CD14-positive monocyte (primary cell): ENCODE measurements at regions not wholly inside any gene's neighbourhood (a gene's known extent, or its start where the extent isn't known, plus 50 kb on each side); places are given as distances from the start of the nearest gene placed in this dataset.

Experiments
- DNase-seq, 3 donors: peaks; one replicate each; pipeline ENCODE4 v3.0.0-alpha.2; 2011 to 2022
- H2AFZ ChIP-seq: 2 replicates; pipeline ENCODE4 v1.6.0; 2012; ENCODE audit warnings: mild to moderate bottlenecking, low read depth, low read length, inconsistent platforms; ENCODE audit not compliant: insufficient read depth, poor library complexity, severe bottlenecking
- H3K27ac ChIP-seq, 2 donors: 1 replicate in 1 of 2; 2 replicates in 1 of 2; pipeline ENCODE4 v1.5.1; 2012 to 2013; ENCODE audit warnings: low read length in 2 of 2, control low read depth in 1 of 2, inconsistent platforms in 1 of 2, low read depth in 1 of 2, mild to moderate bottlenecking in 1 of 2
- H3K27me3 ChIP-seq, 2 donors: one replicate each; pipeline versions ENCODE4 v1.6.0 to v1.6.1; 2011 to 2013; ENCODE audit warnings: low read length in 2 of 2; ENCODE audit not compliant: control insufficient read depth in 2 of 2, insufficient read depth in 2 of 2
- H3K36me3 ChIP-seq, 2 donors: replicated peaks in 1 of 2; 1 replicate in 1 of 2; 2 replicates in 1 of 2; pipeline versions ENCODE4 v1.5.1 to v1.6.1; 2012 to 2013; ENCODE audit warnings: low read length in 2 of 2, control low read depth in 1 of 2, inconsistent platforms in 1 of 2, mild to moderate bottlenecking in 1 of 2; ENCODE audit not compliant: insufficient read depth in 2 of 2, control insufficient read depth in 1 of 2
- H3K4me1 ChIP-seq, 2 donors: 1 replicate in 1 of 2; 2 replicates in 1 of 2; pipeline versions ENCODE4 v1.5.1 to v1.6.1; 2012 to 2013; ENCODE audit warnings: low read length in 2 of 2, control low read depth in 1 of 2, inconsistent platforms in 1 of 2, mild to moderate bottlenecking in 1 of 2, moderate library complexity in 1 of 2; ENCODE audit not compliant: insufficient read depth in 2 of 2, control insufficient read depth in 1 of 2
- H3K4me2 ChIP-seq: replicated peaks from 2 replicates; pipeline ENCODE3; 2012; ENCODE audit warnings: low read length, moderate library complexity, mild to moderate bottlenecking; ENCODE audit not compliant: poor library complexity, severe bottlenecking; ENCODE audit errors: extremely low read depth
- H3K4me3 ChIP-seq, 3 experiments: fragments of 200-600 bp in 1 of 3; sonication (generic) in 1 of 3; replicated peaks in 1 of 3; 1 replicate in 2 of 3; 2 replicates in 1 of 3; pipeline ENCODE4 v1.5.1; 2011 to 2013; ENCODE audit warnings: low read length in 3 of 3, mild to moderate bottlenecking in 3 of 3, control low read depth in 2 of 3, low read depth in 2 of 3, inconsistent platforms in 1 of 3, moderate library complexity in 1 of 3
- H3K79me2 ChIP-seq: 2 replicates; pipeline ENCODE4 v1.6.0; 2012; ENCODE audit warnings: mild to moderate bottlenecking, control low read depth, inconsistent platforms, low read length, moderate library complexity; ENCODE audit not compliant: insufficient read depth
- H3K9ac ChIP-seq: 2 replicates; pipeline ENCODE4 v1.6.0; 2017; ENCODE audit warnings: low read length, mild to moderate bottlenecking; ENCODE audit not compliant: insufficient read depth, poor library complexity, severe bottlenecking
- H3K9me3 ChIP-seq, 2 donors: replicated peaks in 1 of 2; 1 replicate in 1 of 2; 2 replicates in 1 of 2; pipeline versions ENCODE4 v1.5.1 to v1.6.1; 2012 to 2013; ENCODE audit warnings: low read length in 2 of 2, control low read depth in 1 of 2; ENCODE audit not compliant: control insufficient read depth in 1 of 2, insufficient read depth in 1 of 2
- H4K20me1 ChIP-seq: 2 replicates; pipeline ENCODE4 v1.6.0; 2012; ENCODE audit warnings: mild to moderate bottlenecking, low read length, control low read depth, moderate library complexity; ENCODE audit not compliant: insufficient read depth
- H3K27ac Mint-ChIP-seq, 7 donors: one replicate each; pipeline ENCODE4 v1.8.0; 2020; ENCODE audit warnings: mild to moderate bottlenecking in 7 of 7, mixed read lengths in 7 of 7, moderate library complexity in 6 of 7, inconsistent platforms in 2 of 7
- H3K27me3 Mint-ChIP-seq, 3 donors: one replicate each; pipeline ENCODE4 v1.8.0; 2021 to 2022; ENCODE audit warnings: low read depth in 3 of 3, mild to moderate bottlenecking in 3 of 3, mixed read lengths in 3 of 3, moderate library complexity in 3 of 3, inconsistent platforms in 1 of 3
- H3K36me3 Mint-ChIP-seq, 2 donors: one replicate each; pipeline ENCODE4 v1.8.0; 2020; ENCODE audit warnings: mixed read lengths in 2 of 2, inconsistent platforms in 1 of 2, mild to moderate bottlenecking in 1 of 2
- H3K4me1 Mint-ChIP-seq: one replicate; pipeline ENCODE4 v1.8.0; 2020; ENCODE audit warnings: mild to moderate bottlenecking, mixed read lengths
- H3K4me3 Mint-ChIP-seq, 2 donors: one replicate each; pipeline ENCODE4 v1.8.0; 2020; ENCODE audit warnings: mild to moderate bottlenecking in 2 of 2, mixed read lengths in 2 of 2, moderate library complexity in 1 of 2
- H3K9me3 Mint-ChIP-seq, 7 donors: one replicate each; pipeline ENCODE4 v1.8.0; 2020 to 2022; ENCODE audit warnings: mixed read lengths in 7 of 7, mild to moderate bottlenecking in 6 of 7, moderate library complexity in 6 of 7, inconsistent platforms in 2 of 7
- WGBS: methylation state at CpG from one replicate; pipeline ENCODE4 v1.1.5; 2013; ENCODE audit warnings: missing lambda C conversion rate; ENCODE audit not compliant: insufficient coverage; 5-methylcytosine and 5-hydroxymethylcytosine counted together
- intact Hi-C, 2 donors: fragments of 100-400 bp; cut with micrococcal nuclease; formaldehyde crosslinking; loops; one replicate each; pipeline versions ENCODE4 v1.15.0 to v1.15.1; 2023
- TF ChIP-seq, protein P1 (sequence below): fragments of 200-600 bp; IDR thresholded peaks from one replicate; pipeline ENCODE4 v1.8.0; 2022; ENCODE audit warnings: antibody characterized with exemption, mild to moderate bottlenecking

DNA sequence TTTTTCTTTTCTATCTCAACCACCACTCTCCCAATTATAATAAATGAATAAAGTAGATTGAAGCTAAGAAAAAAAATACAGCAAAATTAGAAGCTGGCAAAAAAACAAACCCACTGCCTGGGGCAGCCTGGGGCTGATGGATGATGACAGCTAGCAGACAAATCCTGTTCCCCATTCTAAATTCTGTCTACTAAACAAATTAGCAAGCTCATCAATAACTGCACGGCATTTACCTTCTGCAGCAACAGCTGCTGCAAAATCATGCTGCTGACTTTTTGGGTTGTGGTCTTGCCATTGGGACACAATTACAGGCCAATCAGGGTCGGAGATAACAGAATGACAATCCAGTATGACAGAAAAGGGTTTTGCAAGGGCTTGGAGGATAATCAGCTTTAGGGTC is 443.6 kb upstream of the SOX5 start:
- Histone ChIP-seq H3K79me2 (no peaks in the 10 kb centered on the region), H3K4me2 (no peak overlapping the region), H3K36me3 (no peaks in the 10 kb centered on the region), H3K9ac (no peak overlapping the region), H3K9me3 (peaks cover 0 to 2% of the 10 kb centered on the region in 2 donors), H3K27ac (no peak overlapping the region), H3K4me3 (no peak overlapping the region), H2AFZ (no peak overlapping the region), H3K4me1 (no peaks in the 10 kb centered on the region), H3K27me3 (no peaks in the 10 kb centered on the region), H4K20me1 (no peaks in the 10 kb centered on the region)
- Mint-ChIP-seq H3K27me3 (no peaks in the 10 kb centered on the region), H3K4me1 (no peaks in the 10 kb centered on the region), H3K36me3 (no peaks in the 10 kb centered on the region), H3K27ac (no peak overlapping the region), H3K9me3 (peaks cover 0 to 13% (median 6%) of the 10 kb centered on the region in 7 donors), H3K4me3 (no peak overlapping the region)
- DNase-seq: no peak
- intact Hi-C loops: no loop called here
- 100% methylated on average over 1 of the region's 2 CpGs for WGBS
- TF ChIP-seq, protein P1, sequence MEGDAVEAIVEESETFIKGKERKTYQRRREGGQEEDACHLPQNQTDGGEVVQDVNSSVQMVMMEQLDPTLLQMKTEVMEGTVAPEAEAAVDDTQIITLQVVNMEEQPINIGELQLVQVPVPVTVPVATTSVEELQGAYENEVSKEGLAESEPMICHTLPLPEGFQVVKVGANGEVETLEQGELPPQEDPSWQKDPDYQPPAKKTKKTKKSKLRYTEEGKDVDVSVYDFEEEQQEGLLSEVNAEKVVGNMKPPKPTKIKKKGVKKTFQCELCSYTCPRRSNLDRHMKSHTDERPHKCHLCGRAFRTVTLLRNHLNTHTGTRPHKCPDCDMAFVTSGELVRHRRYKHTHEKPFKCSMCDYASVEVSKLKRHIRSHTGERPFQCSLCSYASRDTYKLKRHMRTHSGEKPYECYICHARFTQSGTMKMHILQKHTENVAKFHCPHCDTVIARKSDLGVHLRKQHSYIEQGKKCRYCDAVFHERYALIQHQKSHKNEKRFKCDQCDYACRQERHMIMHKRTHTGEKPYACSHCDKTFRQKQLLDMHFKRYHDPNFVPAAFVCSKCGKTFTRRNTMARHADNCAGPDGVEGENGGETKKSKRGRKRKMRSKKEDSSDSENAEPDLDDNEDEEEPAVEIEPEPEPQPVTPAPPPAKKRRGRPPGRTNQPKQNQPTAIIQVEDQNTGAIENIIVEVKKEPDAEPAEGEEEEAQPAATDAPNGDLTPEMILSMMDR: no peak

DNA sequence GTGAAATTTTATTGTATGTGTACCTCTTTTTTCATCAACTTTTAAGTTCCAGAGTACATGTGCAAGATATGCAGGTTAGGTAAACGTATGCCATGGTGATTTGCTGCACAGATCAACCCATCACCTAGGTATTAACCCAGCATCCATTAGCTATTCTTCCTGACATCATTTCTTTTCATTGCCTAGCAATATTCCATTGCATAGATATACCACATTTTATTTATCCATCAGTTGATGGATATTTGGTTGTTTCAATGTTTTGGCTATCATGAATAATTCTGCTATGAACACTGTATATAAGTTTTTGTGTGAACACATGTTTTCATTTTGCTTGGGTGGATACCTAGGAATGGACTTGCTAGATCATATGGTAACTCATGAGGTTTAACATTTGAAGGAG is 439.9 kb upstream of the SOX5 start:
- no peak overlapping the region for H2AFZ ChIP-seq
- H3K9ac ChIP-seq: no peak overlapping the region
- H3K79me2 ChIP-seq: no peaks in the 10 kb centered on the region
- H3K4me2 ChIP-seq: no peak overlapping the region
- no peak overlapping the region for H3K27ac ChIP-seq
- no peak overlapping the region for H3K27ac Mint-ChIP-seq
- WGBS: no CpG with 5 or more reads among the region's 1 CpG
- H3K27me3 ChIP-seq: no peaks in the 10 kb centered on the region
- H3K4me1 Mint-ChIP-seq: no peaks in the 10 kb centered on the region
- no peaks in the 10 kb centered on the region for H4K20me1 ChIP-seq
- intact Hi-C loops: no loop called here
- TF ChIP-seq, protein P1: no peak
- H3K36me3 Mint-ChIP-seq: no peaks in the 10 kb centered on the region
- H3K4me3 ChIP-seq: no peak overlapping the region
- no peak for DNase-seq
- H3K36me3 ChIP-seq: no peaks in the 10 kb centered on the region
- H3K27me3 Mint-ChIP-seq: no peaks in the 10 kb centered on the region
- no peak overlapping the region for H3K4me3 Mint-ChIP-seq
- peaks cover 0 to 2% of the 10 kb centered on the region in 2 donors for H3K9me3 ChIP-seq
- H3K9me3 Mint-ChIP-seq: peaks cover 2 to 12% (median 7%) of the 10 kb centered on the region in 7 donors
- H3K4me1 ChIP-seq: no peaks in the 10 kb centered on the region
